Ishikawa (cell line): ENCODE measurements at regions not wholly inside any gene's neighbourhood (a gene's known extent, or its start where the extent isn't known, plus 50 kb on each side); places are given as distances from the start of the nearest gene placed in this dataset.

Experiments used
- CEBPB ChIP-seq: IDR thresholded peaks from 2 replicates; pipeline ENCODE4 v1.6.1; 2012
- CREB1 ChIP-seq: IDR thresholded peaks from 2 replicates; pipeline ENCODE4 v1.6.1; 2012; ENCODE audit warnings: low read depth
- EGR1 ChIP-seq: IDR thresholded peaks from 2 replicates; pipeline ENCODE4 v1.6.1; 2012
- EP300 ChIP-seq: IDR thresholded peaks from 2 replicates; pipeline ENCODE4 v1.6.1; 2012; ENCODE audit warnings: borderline replicate concordance
- FOXM1 ChIP-seq: IDR thresholded peaks from 2 replicates; pipeline ENCODE4 v1.6.1; 2012; ENCODE audit warnings: low read depth, borderline replicate concordance
- NFIC ChIP-seq: IDR thresholded peaks from 2 replicates; pipeline ENCODE4 v1.6.1; 2012
- RAD21 ChIP-seq: IDR thresholded peaks from 2 replicates; pipeline ENCODE4 v1.6.1; 2012; ENCODE audit warnings: low read depth
- TAF1 ChIP-seq: IDR thresholded peaks from 2 replicates; pipeline ENCODE4 v1.6.1; 2012; ENCODE audit warnings: low read depth, mild to moderate bottlenecking
- TCF12 ChIP-seq: IDR thresholded peaks from 2 replicates; pipeline ENCODE4 v1.6.1; 2012; ENCODE audit warnings: low read depth
- TEAD4 ChIP-seq: IDR thresholded peaks from 2 replicates; pipeline ENCODE4 v1.6.1; 2012
- YY1 ChIP-seq: IDR thresholded peaks from 2 replicates; pipeline ENCODE4 v1.6.1; 2012; ENCODE audit warnings: low read depth
- ZBTB7A ChIP-seq: IDR thresholded peaks from 2 replicates; pipeline ENCODE4 v1.6.1; 2012; ENCODE audit warnings: low read depth
- TF ChIP-seq, protein P1 (sequence below): IDR thresholded peaks from 2 replicates; pipeline ENCODE4 v1.6.1; 2012; ENCODE audit warnings: low read depth, mild to moderate bottlenecking
- TF ChIP-seq, protein P2 (sequence below): IDR thresholded peaks from 2 replicates; pipeline ENCODE4 v1.6.1; 2012
- TF ChIP-seq, protein P3 (sequence below): IDR thresholded peaks from 2 replicates; pipeline ENCODE4 v1.6.1; 2012

DNA sequence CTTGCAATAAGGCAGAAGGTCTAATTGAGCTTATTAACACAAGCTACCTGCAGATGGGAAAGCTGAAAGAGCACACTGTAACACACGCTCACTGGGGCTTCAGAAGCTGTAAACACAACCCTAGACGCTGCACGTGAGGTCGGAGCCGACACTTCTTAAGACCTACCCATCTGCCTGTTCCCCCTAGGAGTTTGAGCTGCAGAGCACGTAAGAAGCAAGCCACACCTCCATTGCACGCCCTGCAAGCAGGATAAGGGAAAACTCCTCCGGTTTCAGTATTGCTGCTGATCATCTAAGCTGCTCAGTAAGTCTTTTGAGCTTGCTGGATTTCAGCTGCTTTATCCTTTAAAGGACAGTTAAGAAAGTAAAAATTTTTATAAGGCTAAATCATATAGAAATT is 244.0 kb upstream of the ZWINT start:
- TF ChIP-seq, protein P1, sequence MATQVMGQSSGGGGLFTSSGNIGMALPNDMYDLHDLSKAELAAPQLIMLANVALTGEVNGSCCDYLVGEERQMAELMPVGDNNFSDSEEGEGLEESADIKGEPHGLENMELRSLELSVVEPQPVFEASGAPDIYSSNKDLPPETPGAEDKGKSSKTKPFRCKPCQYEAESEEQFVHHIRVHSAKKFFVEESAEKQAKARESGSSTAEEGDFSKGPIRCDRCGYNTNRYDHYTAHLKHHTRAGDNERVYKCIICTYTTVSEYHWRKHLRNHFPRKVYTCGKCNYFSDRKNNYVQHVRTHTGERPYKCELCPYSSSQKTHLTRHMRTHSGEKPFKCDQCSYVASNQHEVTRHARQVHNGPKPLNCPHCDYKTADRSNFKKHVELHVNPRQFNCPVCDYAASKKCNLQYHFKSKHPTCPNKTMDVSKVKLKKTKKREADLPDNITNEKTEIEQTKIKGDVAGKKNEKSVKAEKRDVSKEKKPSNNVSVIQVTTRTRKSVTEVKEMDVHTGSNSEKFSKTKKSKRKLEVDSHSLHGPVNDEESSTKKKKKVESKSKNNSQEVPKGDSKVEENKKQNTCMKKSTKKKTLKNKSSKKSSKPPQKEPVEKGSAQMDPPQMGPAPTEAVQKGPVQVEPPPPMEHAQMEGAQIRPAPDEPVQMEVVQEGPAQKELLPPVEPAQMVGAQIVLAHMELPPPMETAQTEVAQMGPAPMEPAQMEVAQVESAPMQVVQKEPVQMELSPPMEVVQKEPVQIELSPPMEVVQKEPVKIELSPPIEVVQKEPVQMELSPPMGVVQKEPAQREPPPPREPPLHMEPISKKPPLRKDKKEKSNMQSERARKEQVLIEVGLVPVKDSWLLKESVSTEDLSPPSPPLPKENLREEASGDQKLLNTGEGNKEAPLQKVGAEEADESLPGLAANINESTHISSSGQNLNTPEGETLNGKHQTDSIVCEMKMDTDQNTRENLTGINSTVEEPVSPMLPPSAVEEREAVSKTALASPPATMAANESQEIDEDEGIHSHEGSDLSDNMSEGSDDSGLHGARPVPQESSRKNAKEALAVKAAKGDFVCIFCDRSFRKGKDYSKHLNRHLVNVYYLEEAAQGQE = no peak
- TF ChIP-seq, protein P2, sequence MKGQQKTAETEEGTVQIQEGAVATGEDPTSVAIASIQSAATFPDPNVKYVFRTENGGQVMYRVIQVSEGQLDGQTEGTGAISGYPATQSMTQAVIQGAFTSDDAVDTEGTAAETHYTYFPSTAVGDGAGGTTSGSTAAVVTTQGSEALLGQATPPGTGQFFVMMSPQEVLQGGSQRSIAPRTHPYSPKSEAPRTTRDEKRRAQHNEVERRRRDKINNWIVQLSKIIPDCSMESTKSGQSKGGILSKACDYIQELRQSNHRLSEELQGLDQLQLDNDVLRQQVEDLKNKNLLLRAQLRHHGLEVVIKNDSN = no peak
- TF ChIP-seq TCF12 = no peak
- no peak for TF ChIP-seq RAD21
- TF ChIP-seq TAF1 = no peak
- no peak for TF ChIP-seq EP300
- TF ChIP-seq FOXM1 = no peak
- no peak for TF ChIP-seq TEAD4
- TF ChIP-seq, protein P3, sequence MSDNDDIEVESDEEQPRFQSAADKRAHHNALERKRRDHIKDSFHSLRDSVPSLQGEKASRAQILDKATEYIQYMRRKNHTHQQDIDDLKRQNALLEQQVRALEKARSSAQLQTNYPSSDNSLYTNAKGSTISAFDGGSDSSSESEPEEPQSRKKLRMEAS = no peak
- no peak for TF ChIP-seq EGR1
- no peak for TF ChIP-seq CREB1
- TF ChIP-seq ZBTB7A = no peak
- no peak for TF ChIP-seq YY1
- no peak for TF ChIP-seq CEBPB
- no peak for TF ChIP-seq NFIC

DNA sequence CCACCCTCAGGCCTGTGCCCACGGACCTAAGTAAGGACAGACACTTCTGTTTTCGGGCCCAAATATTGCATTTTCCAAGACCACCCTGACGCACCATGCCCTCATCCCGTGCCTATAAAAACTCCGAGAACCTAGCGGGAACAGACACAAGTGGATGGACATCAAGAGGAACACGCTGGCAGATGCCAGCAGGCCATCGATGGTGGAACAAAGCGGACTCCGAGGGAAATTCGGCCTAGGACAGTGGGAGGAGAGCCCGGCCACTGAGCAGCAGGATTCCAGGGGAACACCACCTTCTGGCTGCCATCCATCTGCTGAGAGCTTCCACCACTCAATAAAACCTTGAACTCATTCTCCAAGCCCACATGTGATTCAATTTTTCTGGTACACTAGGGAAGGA is 243.6 kb upstream of the ZWINT start:
- no peak for TF ChIP-seq FOXM1
- no peak for TF ChIP-seq EGR1
- TF ChIP-seq TCF12 = no peak
- TF ChIP-seq ZBTB7A = no peak
- no peak for TF ChIP-seq YY1
- TF ChIP-seq TAF1 = no peak
- no peak for TF ChIP-seq CEBPB
- TF ChIP-seq TEAD4 = no peak
- TF ChIP-seq, protein P3 = no peak
- TF ChIP-seq CREB1 = no peak

DNA sequence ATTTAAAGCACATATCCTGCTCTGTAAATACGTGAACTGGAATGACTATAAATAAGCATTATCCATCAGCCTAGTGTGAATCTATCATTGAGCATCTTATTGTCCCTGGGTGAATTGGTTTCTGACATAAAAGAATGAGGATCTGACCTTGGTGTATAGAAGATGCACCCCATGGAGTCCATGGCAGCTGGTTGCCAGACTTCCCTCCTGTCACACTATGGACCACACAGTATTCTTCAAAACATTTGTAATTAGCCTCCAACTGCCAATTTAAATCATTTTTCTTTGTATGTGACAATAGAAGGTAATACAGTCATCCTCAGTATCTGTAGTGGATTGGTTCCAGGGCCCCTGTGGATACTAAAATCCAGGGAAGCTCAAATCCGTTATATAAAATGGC is 238.1 kb upstream of the ZWINT start:
- TF ChIP-seq EP300 (no peak), TAF1 (no peak), TEAD4 (no peak), FOXM1 (no peak), CEBPB (no peak), RAD21 (no peak), EGR1 (no peak), NFIC (no peak), YY1 (no peak), ZBTB7A (no peak), CREB1 (no peak)
- TF ChIP-seq, protein P1 = no peak
- TF ChIP-seq, protein P2 = no peak

DNA sequence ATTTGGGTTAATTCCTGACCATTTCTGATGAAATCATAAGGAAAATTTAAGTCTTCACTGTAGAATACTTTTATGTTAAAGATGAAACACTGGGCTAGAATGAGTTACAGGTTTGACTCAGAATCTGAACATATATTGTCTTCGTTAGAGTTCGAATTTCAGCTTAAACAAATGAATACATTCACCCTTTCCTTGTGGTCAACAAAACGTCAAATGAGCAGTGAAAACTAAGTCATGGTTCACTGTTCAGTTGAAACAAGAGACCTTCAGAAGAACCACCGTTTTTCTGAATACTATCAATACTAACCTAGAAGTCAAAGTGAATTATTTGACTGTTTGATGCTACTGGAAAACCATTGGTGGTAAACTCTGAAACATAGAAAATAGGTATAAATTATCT is 235.2 kb upstream of the ZWINT start:
- TF ChIP-seq YY1 (no peak), TCF12 (no peak), CREB1 (no peak), TEAD4 (no peak), EP300 (no peak), TAF1 (no peak), FOXM1 (no peak), RAD21 (no peak), NFIC (no peak), ZBTB7A (no peak)
- TF ChIP-seq, protein P1 = no peak
- TF ChIP-seq, protein P2 = no peak
- TF ChIP-seq, protein P3 = no peak
